ENCODE measurements at regions not wholly inside any gene's neighbourhood (a gene's known extent, or its start where the extent isn't known, plus 50 kb on each side); places are given as distances from the start of the nearest gene placed in this dataset.

DNA sequence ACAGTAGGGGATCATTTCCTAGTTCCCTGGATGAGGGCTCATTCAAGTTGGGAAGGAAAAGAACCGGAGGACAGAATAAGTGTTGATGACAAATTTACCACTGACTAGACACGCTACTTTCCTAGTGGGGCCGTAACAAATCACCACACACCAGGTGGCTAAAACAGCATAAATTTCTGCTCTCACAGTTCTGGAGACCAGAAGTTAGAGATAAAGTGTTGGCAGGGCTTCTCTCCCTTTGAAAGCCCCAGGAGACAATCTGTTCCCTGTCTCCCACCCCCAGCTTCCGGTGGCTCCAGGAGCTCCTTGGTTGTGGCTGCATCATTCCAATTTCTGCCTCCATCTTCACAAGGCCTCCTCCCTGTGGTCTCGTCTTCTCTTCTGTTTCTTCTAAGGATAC, 65.4 kb upstream of the ARGLU1 start:
- TF ChIP-seq GLIS3 (CRISPR knock-in tag; IDR thresholded peaks at IDR 0.05) (no peak), BACH2 (CRISPR knock-in tag; IDR thresholded peaks at IDR 0.05; ENCODE audit: borderline replicate concordance) (no peak), ZFP30 (CRISPR knock-in tag; IDR thresholded peaks at IDR 0.05) (no peak), PPARA (CRISPR knock-in tag; IDR thresholded peaks at IDR 0.05; ENCODE audit: borderline replicate concordance) (no peak), PATZ1 (CRISPR knock-in tag; IDR thresholded peaks at IDR 0.05; ENCODE audit: borderline replicate concordance) (no peak), CSDC2 (CRISPR knock-in tag; IDR thresholded peaks at IDR 0.05) (no peak), RARB (CRISPR knock-in tag; IDR thresholded peaks at IDR 0.05) (no peak), SNAI2 (CRISPR knock-in tag; IDR thresholded peaks at IDR 0.05) (no peak), ESRRG (CRISPR knock-in tag; IDR thresholded peaks at IDR 0.05) (no peak), TCF4 (CRISPR knock-in tag; IDR thresholded peaks at IDR 0.05; ENCODE audit: borderline replicate concordance) (no peak), ZFP3 (CRISPR knock-in tag; IDR thresholded peaks at IDR 0.05) (no peak), ZC3H10 (CRISPR knock-in tag; IDR thresholded peaks at IDR 0.05) (no peak), CSRNP3 (CRISPR knock-in tag; IDR thresholded peaks at IDR 0.05) (no peak)
- TF ChIP-seq, protein P1, sequence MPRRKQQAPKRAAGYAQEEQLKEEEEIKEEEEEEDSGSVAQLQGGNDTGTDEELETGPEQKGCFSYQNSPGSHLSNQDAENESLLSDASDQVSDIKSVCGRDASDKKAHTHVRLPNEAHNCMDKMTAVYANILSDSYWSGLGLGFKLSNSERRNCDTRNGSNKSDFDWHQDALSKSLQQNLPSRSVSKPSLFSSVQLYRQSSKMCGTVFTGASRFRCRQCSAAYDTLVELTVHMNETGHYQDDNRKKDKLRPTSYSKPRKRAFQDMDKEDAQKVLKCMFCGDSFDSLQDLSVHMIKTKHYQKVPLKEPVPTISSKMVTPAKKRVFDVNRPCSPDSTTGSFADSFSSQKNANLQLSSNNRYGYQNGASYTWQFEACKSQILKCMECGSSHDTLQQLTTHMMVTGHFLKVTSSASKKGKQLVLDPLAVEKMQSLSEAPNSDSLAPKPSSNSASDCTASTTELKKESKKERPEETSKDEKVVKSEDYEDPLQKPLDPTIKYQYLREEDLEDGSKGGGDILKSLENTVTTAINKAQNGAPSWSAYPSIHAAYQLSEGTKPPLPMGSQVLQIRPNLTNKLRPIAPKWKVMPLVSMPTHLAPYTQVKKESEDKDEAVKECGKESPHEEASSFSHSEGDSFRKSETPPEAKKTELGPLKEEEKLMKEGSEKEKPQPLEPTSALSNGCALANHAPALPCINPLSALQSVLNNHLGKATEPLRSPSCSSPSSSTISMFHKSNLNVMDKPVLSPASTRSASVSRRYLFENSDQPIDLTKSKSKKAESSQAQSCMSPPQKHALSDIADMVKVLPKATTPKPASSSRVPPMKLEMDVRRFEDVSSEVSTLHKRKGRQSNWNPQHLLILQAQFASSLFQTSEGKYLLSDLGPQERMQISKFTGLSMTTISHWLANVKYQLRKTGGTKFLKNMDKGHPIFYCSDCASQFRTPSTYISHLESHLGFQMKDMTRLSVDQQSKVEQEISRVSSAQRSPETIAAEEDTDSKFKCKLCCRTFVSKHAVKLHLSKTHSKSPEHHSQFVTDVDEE (CRISPR knock-in tag; IDR thresholded peaks at IDR 0.05), result no peak
- TF ChIP-seq, protein P2, sequence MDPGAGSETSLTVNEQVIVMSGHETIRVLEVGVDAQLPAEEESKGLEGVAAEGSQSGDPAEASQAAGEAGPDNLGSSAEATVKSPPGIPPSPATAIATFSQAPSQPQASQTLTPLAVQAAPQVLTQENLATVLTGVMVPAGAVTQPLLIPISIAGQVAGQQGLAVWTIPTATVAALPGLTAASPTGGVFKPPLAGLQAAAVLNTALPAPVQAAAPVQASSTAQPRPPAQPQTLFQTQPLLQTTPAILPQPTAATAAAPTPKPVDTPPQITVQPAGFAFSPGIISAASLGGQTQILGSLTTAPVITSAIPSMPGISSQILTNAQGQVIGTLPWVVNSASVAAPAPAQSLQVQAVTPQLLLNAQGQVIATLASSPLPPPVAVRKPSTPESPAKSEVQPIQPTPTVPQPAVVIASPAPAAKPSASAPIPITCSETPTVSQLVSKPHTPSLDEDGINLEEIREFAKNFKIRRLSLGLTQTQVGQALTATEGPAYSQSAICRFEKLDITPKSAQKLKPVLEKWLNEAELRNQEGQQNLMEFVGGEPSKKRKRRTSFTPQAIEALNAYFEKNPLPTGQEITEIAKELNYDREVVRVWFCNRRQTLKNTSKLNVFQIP (CRISPR knock-in tag; IDR thresholded peaks at IDR 0.05; ENCODE audit: borderline replicate concordance, low read depth), result no peak
- no peak for ATAC-seq

DNA sequence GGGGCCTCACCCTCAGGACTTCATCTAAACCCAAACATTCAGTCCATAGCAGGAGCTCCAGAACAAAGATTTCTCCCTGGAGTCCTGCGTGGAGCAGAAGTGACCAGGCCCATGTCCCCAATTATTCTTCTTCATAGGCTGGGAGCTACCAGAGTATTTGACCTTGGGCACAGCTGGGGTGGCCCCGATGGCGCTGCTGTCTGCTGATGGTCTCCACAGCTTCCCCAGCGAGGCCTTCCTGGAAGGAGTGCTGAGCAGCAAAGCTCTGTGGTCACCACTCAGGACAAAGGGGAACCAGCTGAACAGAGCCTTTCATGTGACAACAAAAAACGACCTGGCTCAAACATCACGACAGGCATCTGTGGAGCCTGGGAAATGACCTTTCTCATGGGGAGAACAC, 62.7 kb upstream of the ARGLU1 start:
- TF ChIP-seq, protein P2 (CRISPR knock-in tag; IDR thresholded peaks at IDR 0.05; ENCODE audit: borderline replicate concordance, low read depth), result no peak
- no peak for TF ChIP-seq ZC3H10 (CRISPR knock-in tag; IDR thresholded peaks at IDR 0.05)
- no peak for TF ChIP-seq TCF4 (CRISPR knock-in tag; IDR thresholded peaks at IDR 0.05; ENCODE audit: borderline replicate concordance)
- no peak for TF ChIP-seq CSDC2 (CRISPR knock-in tag; IDR thresholded peaks at IDR 0.05)
- TF ChIP-seq BACH2 (CRISPR knock-in tag; IDR thresholded peaks at IDR 0.05; ENCODE audit: borderline replicate concordance), result no peak
- no peak for TF ChIP-seq OSR1 (CRISPR knock-in tag; IDR thresholded peaks at IDR 0.05)
- TF ChIP-seq GLIS3 (CRISPR knock-in tag; IDR thresholded peaks at IDR 0.05), result no peak
- no peak for TF ChIP-seq ARNTL (CRISPR knock-in tag; IDR thresholded peaks at IDR 0.05; ENCODE audit: borderline replicate concordance, low read depth)
- TF ChIP-seq PATZ1 (CRISPR knock-in tag; IDR thresholded peaks at IDR 0.05; ENCODE audit: borderline replicate concordance), result no peak
- no peak for TF ChIP-seq CREB5 (CRISPR knock-in tag; IDR thresholded peaks at IDR 0.05; ENCODE audit: low read depth)
- TF ChIP-seq TOX (CRISPR knock-in tag; IDR thresholded peaks at IDR 0.05; ENCODE audit: borderline replicate concordance), result no peak
- no peak for ATAC-seq
